Activated CD4-positive, alpha-beta memory T cell treated with anti-CD3 and anti-CD28 coated beads for 36 hours (primary cell): ENCODE measurements at regions not wholly inside any gene's neighbourhood (a gene's known extent, or its start where the extent isn't known, plus 50 kb on each side); places are given as distances from the start of the nearest gene placed in this dataset.
"Not testable (repeated sequence)": the region's sequence is repeated elsewhere in the genome, so short reads cannot be mapped to it uniquely, and the experiment has no call there.

Experiments
- CTCF ChIA-PET: fragments of 350-600 bp; sonication (Branson Sonifier 250); formaldehyde crosslinking; loops from one replicate; lab custom pipeline; 2021; ENCODE audit warnings: antibody characterized with exemption, inconsistent platforms; lab: Charles Lee
- POLR2A ChIA-PET: fragments of 350-600 bp; sonication (Branson Sonifier 250); formaldehyde crosslinking; loops from one replicate; lab custom pipeline; 2021; ENCODE audit warnings: antibody characterized with exemption; lab: Charles Lee
- DNase-seq: peaks from one replicate; pipeline ENCODE4 v3.0.0-alpha.2; 2020
- H3K27ac Mint-ChIP-seq: one replicate; pipeline ENCODE4 v1.8.0; 2021; ENCODE audit warnings: mixed read lengths
- H3K27me3 Mint-ChIP-seq: one replicate; pipeline ENCODE4 v1.8.0; 2021; ENCODE audit warnings: mixed read lengths
- H3K36me3 Mint-ChIP-seq: one replicate; pipeline ENCODE4 v1.8.0; 2021; ENCODE audit warnings: mixed read lengths
- H3K4me1 Mint-ChIP-seq: one replicate; pipeline ENCODE4 v1.8.0; 2021; ENCODE audit warnings: low read depth, mixed read lengths
- H3K4me3 Mint-ChIP-seq: one replicate; pipeline ENCODE4 v1.8.0; 2021; ENCODE audit warnings: mild to moderate bottlenecking, mixed read lengths
- H3K9me3 Mint-ChIP-seq: one replicate; pipeline ENCODE4 v1.8.0; 2021; ENCODE audit warnings: mixed read lengths
- intact Hi-C: fragments of 100-400 bp; cut with micrococcal nuclease; formaldehyde crosslinking; loops from one replicate; pipeline ENCODE4 v1.15.1; 2023

DNA sequence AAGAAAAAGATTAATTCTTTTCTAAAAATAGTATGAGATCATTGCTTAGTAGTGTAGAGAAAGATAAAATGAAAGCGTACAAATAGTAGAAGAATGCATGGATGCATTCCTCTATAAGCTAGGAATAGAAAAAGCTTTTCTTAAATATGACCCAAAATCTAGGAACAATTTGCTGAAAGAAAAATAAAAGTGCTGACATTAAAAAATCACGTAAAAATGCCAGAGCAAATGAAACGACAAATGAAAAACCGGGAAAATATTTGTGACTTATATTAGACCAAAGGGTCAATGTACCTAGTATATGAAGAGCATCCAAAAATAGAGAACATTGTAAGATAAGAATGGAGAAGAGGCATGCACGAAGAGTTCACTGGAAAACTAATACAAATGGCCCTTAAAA, 149.5 kb upstream of the MON1B start:
- intact Hi-C loops = loop anchor here (5.0 kb wide), 1 partner anchor 1249 kb away; no protein-coding TSS in a partner anchor
- peaks cover 2% of the 10 kb centered on the region for H3K9me3 Mint-ChIP-seq
- no peak for DNase-seq
- H3K36me3 Mint-ChIP-seq = no peaks in the 10 kb centered on the region
- H3K27me3 Mint-ChIP-seq = no peaks in the 10 kb centered on the region
- POLR2A ChIA-PET = no interaction called here
- H3K27ac Mint-ChIP-seq = no peak overlapping the region
- H3K4me1 Mint-ChIP-seq = no peaks in the 10 kb centered on the region
- H3K4me3 Mint-ChIP-seq = no peak overlapping the region
- CTCF ChIA-PET = no interaction called here

DNA sequence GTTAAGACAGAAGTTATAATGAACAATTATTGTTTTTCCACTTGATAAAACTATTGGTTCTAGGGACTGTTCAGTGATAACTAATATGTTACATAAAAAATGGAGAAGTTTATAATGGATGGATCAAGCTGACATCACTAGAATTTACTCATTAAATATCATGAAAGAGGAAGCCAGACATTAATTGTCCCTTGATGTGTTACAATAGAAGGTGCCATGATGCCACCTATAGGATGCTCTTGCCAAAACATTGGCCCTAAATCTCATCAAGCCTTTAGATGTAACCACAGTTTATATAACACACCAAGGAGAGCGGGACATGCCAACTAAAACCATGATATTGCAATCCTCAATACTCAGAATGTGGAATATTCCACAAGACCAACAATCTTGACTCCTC, 147.9 kb upstream of the MON1B start:
- ChIA-PET POLR2A (no interaction called here), CTCF (no interaction called here)
- H3K9me3 Mint-ChIP-seq = no peaks in the 10 kb centered on the region
- H3K27ac Mint-ChIP-seq = no peak overlapping the region
- intact Hi-C loops = loop anchor here (5.0 kb wide), 1 partner anchor 1251 kb away; no protein-coding TSS in a partner anchor
- no peaks in the 10 kb centered on the region for H3K4me1 Mint-ChIP-seq
- H3K36me3 Mint-ChIP-seq = no peaks in the 10 kb centered on the region
- no peak for DNase-seq
- no peaks in the 10 kb centered on the region for H3K27me3 Mint-ChIP-seq
- H3K4me3 Mint-ChIP-seq = no peak overlapping the region

DNA sequence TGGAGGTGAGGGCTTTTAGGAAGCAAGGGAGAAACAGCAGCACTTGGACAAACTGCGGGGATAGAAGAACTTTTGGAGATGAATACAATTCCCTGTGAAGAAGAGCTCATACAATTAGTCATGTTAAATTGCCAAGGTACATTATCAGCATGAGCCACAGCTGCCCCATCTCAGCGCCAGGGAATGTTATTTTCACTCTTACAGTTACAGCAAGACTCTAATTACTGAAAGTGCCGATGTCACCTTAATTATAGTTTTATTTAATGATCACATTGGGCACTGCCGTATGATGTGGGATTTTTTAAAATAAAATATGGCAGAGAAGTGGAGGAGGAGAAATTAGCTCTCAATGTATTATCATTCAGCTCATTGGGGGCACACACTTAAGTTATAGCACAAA, 144.8 kb upstream of the MON1B start:
- no peaks in the 10 kb centered on the region for H3K36me3 Mint-ChIP-seq
- CTCF ChIA-PET = no interaction called here
- POLR2A ChIA-PET = no interaction called here
- no peak for DNase-seq
- H3K9me3 Mint-ChIP-seq = no peaks in the 10 kb centered on the region
- H3K27me3 Mint-ChIP-seq = no peaks in the 10 kb centered on the region
- H3K27ac Mint-ChIP-seq = no peak overlapping the region
- H3K4me1 Mint-ChIP-seq = no peaks in the 10 kb centered on the region
- intact Hi-C loops = no loop called here
- H3K4me3 Mint-ChIP-seq = no peak overlapping the region

- DNase-seq = no peak
- Mint-ChIP-seq H3K9me3 (no peaks in the 10 kb centered on the region), H3K36me3 (no peaks in the 10 kb centered on the region), H3K4me1 (no peaks in the 10 kb centered on the region), H3K27me3 (no peaks in the 10 kb centered on the region), H3K27ac (no peak overlapping the region), H3K4me3 (no peak overlapping the region)
- ChIA-PET POLR2A (no interaction called here), CTCF (no interaction called here)
- intact Hi-C loops = no loop called here
Observed at GRCh38 chr16:77048085-77048484, 142.9 kb upstream of the MON1B start.

GRCh38 chr16:77049577-77049976, 141.4 kb upstream of the MON1B start:
- CTCF ChIA-PET = no interaction called here
- no peak overlapping the region for H3K27ac Mint-ChIP-seq
- POLR2A ChIA-PET = no interaction called here

GRCh38 chr16:77056597-77056996, 134.4 kb upstream of the MON1B start:
- intact Hi-C loops, DNase-seq, H3K27me3 Mint-ChIP-seq, H3K36me3 Mint-ChIP-seq, H3K9me3 Mint-ChIP-seq, POLR2A ChIA-PET, H3K4me1 Mint-ChIP-seq, CTCF ChIA-PET, H3K4me3 Mint-ChIP-seq, H3K27ac Mint-ChIP-seq: not testable (repeated sequence)

More at GRCh38 chr16:77049577-77049976, 141.4 kb upstream of the MON1B start:
- Mint-ChIP-seq H3K27me3 (no peaks in the 10 kb centered on the region), H3K36me3 (no peaks in the 10 kb centered on the region), H3K4me1 (no peaks in the 10 kb centered on the region), H3K9me3 (no peaks in the 10 kb centered on the region), H3K4me3 (no peak overlapping the region)
- intact Hi-C loops = no loop called here
- no peak for DNase-seq

GRCh38 chr16:77057161-77057774, 133.7 kb upstream of the MON1B start:
- no peaks in the 10 kb centered on the region for H3K27me3 Mint-ChIP-seq
- intact Hi-C loops = no loop called here
- ChIA-PET CTCF (no interaction called here), POLR2A (no interaction called here)
- DNase-seq = no peak
- H3K4me3 Mint-ChIP-seq = no peak overlapping the region
- no peaks in the 10 kb centered on the region for H3K4me1 Mint-ChIP-seq
- no peaks in the 10 kb centered on the region for H3K36me3 Mint-ChIP-seq
- peaks cover 7% of the 10 kb centered on the region for H3K9me3 Mint-ChIP-seq
- H3K27ac Mint-ChIP-seq = no peak overlapping the region

DNA sequence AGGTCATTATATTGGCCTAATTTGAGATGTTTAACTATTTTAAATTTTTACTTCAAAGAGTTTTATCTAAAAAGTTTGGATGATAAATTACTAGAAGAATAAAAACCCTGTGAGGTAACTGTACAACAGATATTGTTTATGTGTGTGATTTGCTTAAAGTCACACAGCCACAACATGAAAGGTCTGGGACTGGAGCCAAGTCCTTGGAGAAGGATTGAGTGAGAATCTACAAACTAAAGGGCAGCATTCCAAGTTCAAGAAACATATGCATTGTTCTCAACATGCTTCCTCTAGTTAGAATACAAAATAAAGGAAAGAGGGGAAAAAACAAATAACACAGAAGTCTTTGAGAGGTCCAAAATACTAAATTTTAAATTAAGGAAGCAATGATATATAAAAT, 131.5 kb upstream of the MON1B start:
- POLR2A ChIA-PET = no interaction called here
- Mint-ChIP-seq H3K9me3 (peaks cover 7% of the 10 kb centered on the region), H3K27ac (no peak overlapping the region), H3K4me1 (no peaks in the 10 kb centered on the region), H3K4me3 (no peak overlapping the region), H3K27me3 (no peaks in the 10 kb centered on the region), H3K36me3 (no peaks in the 10 kb centered on the region)
- CTCF ChIA-PET = no interaction called here
- intact Hi-C loops = no loop called here
- DNase-seq = no peak

DNA sequence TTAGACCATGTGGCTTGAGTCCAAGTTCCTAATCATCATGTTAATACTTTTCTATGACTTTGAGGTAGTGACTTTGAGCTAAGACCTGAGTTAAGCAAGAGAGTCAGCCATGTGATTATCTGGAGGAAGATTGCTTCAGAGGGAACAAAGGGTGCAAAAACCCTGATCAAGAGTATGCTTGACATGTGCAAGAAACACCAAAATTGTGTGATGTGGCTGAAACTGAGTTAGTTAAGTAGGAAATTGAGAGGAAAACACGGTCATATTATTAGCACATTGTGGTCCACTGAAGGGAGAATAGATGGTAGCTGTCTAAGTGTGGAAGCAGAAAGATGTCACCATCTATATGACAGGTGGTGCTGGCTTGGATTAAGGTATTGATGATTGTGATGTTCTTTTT, 130.4 kb upstream of the MON1B start:
- Mint-ChIP-seq H3K36me3 (no peaks in the 10 kb centered on the region), H3K9me3 (peaks cover 7% of the 10 kb centered on the region), H3K27me3 (no peaks in the 10 kb centered on the region), H3K4me3 (no peak overlapping the region), H3K4me1 (no peaks in the 10 kb centered on the region), H3K27ac (no peak overlapping the region)
- no peak for DNase-seq
- CTCF ChIA-PET = no interaction called here
- intact Hi-C loops = no loop called here
- POLR2A ChIA-PET = no interaction called here

- Mint-ChIP-seq H3K36me3 (no peaks in the 10 kb centered on the region), H3K27me3 (peaks cover 2% of the 10 kb centered on the region), H3K9me3 (no peaks in the 10 kb centered on the region), H3K27ac (no peak overlapping the region), H3K4me3 (no peak overlapping the region), H3K4me1 (no peaks in the 10 kb centered on the region)
- no peak for DNase-seq
- ChIA-PET POLR2A (no interaction called here), CTCF (no interaction called here)
- intact Hi-C loops = no loop called here
Observed at GRCh38 chr16:77062878-77063675, 127.9 kb upstream of the MON1B start.

DNA sequence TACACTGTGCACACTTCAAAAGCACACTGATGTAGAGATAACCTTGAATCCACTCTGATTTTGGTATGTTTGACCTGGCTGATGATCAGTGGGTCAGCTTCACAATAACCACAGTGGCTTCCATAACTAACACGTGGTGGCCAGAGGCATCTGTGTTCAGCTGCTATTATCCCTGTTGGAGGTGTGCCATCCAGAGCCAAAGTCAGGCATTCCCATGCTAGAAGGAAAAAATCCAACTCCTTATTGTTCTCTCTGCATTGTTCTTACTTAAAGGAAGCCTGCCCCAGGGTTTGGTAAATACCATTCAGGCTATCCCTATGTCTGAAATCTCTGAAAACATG, 127.3 kb upstream of the MON1B start:
- H3K4me1 Mint-ChIP-seq = no peaks in the 10 kb centered on the region
- intact Hi-C loops = no loop called here
- DNase-seq = no peak
- H3K27me3 Mint-ChIP-seq = peaks cover 2% of the 10 kb centered on the region
- H3K9me3 Mint-ChIP-seq = no peaks in the 10 kb centered on the region
- ChIA-PET CTCF (no interaction called here), POLR2A (no interaction called here)
- H3K36me3 Mint-ChIP-seq = no peaks in the 10 kb centered on the region
- no peak overlapping the region for H3K27ac Mint-ChIP-seq
- H3K4me3 Mint-ChIP-seq = no peak overlapping the region

DNA sequence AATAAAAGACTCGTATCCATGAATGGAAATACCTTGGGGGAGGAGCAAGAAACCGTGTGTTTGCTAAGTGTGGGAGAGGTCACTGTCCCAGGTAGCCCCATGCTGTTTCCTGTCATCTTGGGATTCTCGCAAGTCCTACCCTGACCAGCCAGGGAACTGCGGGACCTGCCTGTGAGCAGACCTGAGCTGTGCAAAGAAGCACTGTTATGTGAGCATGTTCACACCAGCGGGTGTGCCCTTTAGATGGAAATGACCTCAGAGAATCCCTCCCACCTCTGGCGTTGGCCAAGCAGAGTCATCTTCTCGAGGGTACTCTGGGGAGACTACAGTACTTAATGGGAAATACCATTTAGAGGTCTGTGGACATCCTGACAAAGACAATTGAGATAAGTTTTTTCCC, 127.0 kb upstream of the MON1B start:
- ChIA-PET POLR2A (no interaction called here), CTCF (no interaction called here)
- Mint-ChIP-seq H3K27me3 (peaks cover 2% of the 10 kb centered on the region), H3K4me1 (no peaks in the 10 kb centered on the region), H3K27ac (no peak overlapping the region), H3K9me3 (no peaks in the 10 kb centered on the region), H3K36me3 (no peaks in the 10 kb centered on the region), H3K4me3 (no peak overlapping the region)
- intact Hi-C loops = no loop called here
- DNase-seq = no peak

DNA sequence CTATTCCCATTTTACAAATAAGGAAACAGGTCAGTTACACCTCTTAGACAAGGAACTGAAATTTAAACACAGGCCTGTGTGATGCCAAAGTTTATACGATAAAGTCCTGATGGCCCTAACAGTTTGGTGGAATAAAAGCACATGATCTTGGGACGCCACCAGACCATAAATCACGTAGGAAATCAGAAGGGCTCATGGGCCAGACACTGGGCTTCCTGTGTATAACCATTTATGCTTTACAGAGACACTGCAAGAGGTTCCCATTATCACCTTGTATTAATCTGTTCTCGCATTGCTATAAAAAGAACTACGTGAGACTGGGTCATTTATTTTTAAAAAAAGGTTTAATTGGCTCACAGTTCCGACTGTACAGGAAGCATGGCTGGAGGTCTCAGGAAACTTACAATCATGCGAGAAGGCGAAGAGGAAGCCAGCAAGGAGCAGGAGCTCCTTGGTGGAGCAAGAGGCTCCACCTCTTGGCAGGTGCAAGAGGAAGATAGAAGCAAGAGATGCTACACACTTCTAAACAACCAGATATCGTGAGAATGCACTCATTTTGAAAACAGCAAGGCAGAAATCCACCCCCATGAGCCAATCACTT, 124.0 kb upstream of the MON1B start:
- Mint-ChIP-seq H3K27me3 (peaks cover 2% of the 10 kb centered on the region), H3K27ac (no peak overlapping the region), H3K36me3 (no peaks in the 10 kb centered on the region), H3K9me3 (no peaks in the 10 kb centered on the region), H3K4me3 (no peak overlapping the region), H3K4me1 (no peaks in the 10 kb centered on the region)
- ChIA-PET CTCF (no interaction called here), POLR2A (no interaction called here)
- no peak for DNase-seq
- intact Hi-C loops = no loop called here
